ENCODE measurements at regions not wholly inside any gene's neighbourhood (a gene's known extent, or its start where the extent isn't known, plus 50 kb on each side); places are given as distances from the start of the nearest gene placed in this dataset.

DNA sequence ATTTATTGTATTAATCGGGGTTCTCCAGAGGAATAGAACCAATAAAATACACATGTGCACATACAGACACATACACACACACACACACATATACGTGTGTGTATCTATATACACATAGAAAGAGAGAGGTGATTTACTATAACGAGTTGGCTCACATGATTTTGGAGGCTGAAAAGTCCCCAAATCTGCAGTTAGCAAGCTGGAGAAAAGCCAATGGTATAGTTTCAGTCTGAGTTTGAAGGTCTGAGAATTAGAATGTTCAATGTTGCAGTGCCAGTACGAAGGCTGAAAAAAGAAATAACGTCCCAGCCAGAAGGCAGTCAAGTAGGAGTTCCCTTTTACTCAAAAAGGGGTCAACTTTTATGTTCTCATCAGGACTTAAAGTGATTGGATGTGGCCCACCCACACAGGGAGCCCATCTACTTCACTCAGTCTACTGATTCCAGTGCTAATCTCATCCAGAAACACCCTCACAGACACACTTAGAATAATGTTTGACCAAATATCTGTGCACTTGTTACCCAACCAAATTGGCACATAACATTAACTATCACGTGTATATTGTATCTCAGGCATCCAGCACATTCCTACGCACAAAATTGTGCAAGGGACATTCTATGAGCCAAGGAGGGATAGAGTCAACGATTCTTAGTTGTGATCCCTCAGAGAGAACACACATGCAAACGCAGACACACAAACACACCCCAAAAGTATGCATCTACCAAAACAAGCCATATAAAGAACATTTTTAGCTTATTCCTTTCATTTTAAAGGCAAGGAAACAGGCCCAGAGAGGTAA lies 195.5 kb upstream of the DUSP10 start:
- TF ChIP-seq, protein P1, sequence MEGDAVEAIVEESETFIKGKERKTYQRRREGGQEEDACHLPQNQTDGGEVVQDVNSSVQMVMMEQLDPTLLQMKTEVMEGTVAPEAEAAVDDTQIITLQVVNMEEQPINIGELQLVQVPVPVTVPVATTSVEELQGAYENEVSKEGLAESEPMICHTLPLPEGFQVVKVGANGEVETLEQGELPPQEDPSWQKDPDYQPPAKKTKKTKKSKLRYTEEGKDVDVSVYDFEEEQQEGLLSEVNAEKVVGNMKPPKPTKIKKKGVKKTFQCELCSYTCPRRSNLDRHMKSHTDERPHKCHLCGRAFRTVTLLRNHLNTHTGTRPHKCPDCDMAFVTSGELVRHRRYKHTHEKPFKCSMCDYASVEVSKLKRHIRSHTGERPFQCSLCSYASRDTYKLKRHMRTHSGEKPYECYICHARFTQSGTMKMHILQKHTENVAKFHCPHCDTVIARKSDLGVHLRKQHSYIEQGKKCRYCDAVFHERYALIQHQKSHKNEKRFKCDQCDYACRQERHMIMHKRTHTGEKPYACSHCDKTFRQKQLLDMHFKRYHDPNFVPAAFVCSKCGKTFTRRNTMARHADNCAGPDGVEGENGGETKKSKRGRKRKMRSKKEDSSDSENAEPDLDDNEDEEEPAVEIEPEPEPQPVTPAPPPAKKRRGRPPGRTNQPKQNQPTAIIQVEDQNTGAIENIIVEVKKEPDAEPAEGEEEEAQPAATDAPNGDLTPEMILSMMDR (IDR thresholded peaks at IDR 0.05; ENCODE audit: insufficient read depth, low read depth, low read length, missing control alignments) = no peak
- no peak for DNase-seq (ENCODE audit: low read depth)
- no peak overlapping the region for H3K4me3 ChIP-seq (ENCODE audit: low read length)

GRCh38 chr1:221933814-221934213 lies 191.9 kb upstream of the DUSP10 start:
- H3K4me3 ChIP-seq (ENCODE audit: low read length) = no peak overlapping the region
- no peak for DNase-seq (ENCODE audit: low read depth)
- TF ChIP-seq, protein P1 (IDR thresholded peaks at IDR 0.05; ENCODE audit: insufficient read depth, low read depth, low read length, missing control alignments) = no peak

GRCh38 chr1:221926441-221926840 lies 184.6 kb upstream of the DUSP10 start:
- H3K4me3 ChIP-seq (ENCODE audit: low read length) = no peak overlapping the region
- TF ChIP-seq, protein P1 (IDR thresholded peaks at IDR 0.05; ENCODE audit: insufficient read depth, low read depth, low read length, missing control alignments) = no peak
- DNase-seq (ENCODE audit: low read depth) = no peak

DNA sequence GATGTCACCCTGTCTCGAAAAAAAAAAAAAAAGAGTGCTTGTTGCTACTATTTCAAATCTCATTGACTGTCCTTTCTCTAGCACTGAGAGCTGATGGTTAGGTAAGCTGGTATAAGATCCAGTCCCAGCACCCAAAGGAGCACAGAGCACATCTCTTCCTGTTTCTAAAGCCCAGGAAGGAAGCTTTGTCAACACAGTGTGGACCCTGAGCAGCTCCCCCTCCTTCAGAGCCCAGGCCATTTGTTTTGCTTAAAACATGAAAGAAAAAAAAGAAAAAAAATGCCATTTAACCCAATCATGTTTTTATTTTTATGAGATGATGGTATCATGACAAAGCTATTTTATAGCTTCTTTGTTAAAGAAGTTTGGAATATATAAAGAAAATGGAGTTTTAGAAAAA lies 184.1 kb upstream of the DUSP10 start:
- TF ChIP-seq, protein P1 (IDR thresholded peaks at IDR 0.05; ENCODE audit: insufficient read depth, low read depth, low read length, missing control alignments) = no peak
- H3K4me3 ChIP-seq (ENCODE audit: low read length) = no peak overlapping the region
- DNase-seq (ENCODE audit: low read depth) = no peak

DNA sequence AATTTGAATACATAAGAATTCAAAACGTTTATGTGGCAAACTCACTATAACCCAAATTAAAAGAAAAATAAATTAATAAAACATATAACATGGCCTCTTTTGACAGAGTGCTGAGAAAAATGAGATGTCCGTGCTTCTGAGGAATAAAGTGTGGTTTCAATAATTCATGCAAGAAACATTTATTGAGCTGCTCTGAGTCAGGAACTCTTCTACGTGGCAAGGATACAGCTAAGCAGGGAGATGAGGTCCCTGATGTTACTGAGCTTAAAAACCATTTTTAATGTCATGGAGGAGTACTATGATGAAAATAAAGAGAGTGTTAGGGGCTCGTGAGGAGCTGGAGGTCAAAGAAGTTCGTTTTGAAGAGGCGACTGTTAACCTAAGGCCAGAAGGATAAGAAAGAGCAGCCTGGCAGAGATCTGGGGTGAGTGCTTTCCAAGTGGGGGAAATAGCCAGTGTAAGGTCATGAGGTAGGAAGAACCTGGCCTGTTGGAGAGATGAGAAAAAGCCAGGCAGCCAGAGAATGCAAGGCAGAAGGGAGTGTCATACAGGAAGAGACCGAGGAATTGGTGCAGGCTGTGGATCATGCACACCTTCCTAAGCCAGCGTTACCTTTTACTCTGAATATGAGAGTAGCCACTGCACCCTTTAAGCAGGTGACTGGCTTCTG lies 182.2 kb upstream of the DUSP10 start:
- TF ChIP-seq, protein P1 (IDR thresholded peaks at IDR 0.05; ENCODE audit: insufficient read depth, low read depth, low read length, missing control alignments) = no peak
- no peak overlapping the region for H3K4me3 ChIP-seq (ENCODE audit: low read length)
- no peak for DNase-seq (ENCODE audit: low read depth)

DNA sequence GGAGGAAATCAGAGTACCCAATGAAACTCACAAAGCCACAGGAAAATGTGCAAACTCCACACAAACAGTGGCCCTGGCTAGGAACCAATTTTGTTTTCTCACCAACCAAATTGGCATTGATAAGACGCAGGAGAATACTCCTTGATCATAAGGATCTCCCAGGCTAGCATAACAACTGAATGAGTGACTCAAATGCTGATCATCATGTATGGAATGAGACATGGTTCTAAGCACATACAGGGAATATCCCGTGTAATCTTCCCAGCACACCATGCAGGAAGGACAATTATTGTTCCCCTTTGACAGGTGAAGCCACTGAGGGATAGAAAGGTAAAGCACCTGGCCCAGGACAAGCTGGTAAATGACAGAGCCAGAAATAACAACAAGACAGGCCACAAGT lies 180.0 kb upstream of the DUSP10 start:
- TF ChIP-seq, protein P1 (IDR thresholded peaks at IDR 0.05; ENCODE audit: insufficient read depth, low read depth, low read length, missing control alignments) = no peak
- DNase-seq (ENCODE audit: low read depth) = peak; percentile 59
- no peak overlapping the region for H3K4me3 ChIP-seq (ENCODE audit: low read length)

All from epithelial cell of esophagus (primary cell).